ENCODE measurements at regions not wholly inside any gene's neighbourhood (a gene's known extent, or its start where the extent isn't known, plus 50 kb on each side); places are given as distances from the start of the nearest gene placed in this dataset.
"Not testable (repeated sequence)": the region's sequence is repeated elsewhere in the genome, so short reads cannot be mapped to it uniquely, and the experiment has no call there.

GRCh38 chr18:73168236-73168635 is 300.4 kb upstream of the NETO1 start:
- no peak for DNase-seq (ENCODE audit: extremely low read depth, low read depth, low spot score)

DNA sequence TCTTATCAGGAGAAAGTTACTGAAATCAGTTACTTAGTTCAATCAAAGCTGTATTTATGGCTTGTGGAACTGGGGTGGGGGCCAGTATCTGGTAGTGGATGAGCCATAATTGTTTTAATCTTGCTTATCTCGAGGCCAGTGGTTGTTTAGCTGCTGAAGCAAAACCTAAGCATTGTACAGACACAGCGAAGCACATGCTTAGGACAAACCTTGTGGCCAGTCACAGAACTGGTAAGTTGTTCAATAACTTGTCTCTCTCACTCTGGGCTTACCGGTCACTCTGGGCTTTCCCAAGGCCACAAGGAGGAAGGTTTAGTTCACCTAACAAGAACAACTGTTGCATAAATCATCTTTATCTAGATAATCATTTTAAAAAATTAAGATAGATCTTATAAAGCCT is 296.6 kb upstream of the NETO1 start:
- no peak for DNase-seq (ENCODE audit: extremely low read depth, low read depth, low spot score)

GRCh38 chr18:73163236-73163635 is 295.4 kb upstream of the NETO1 start:
- no peak for DNase-seq (ENCODE audit: extremely low read depth, low read depth, low spot score)

DNA sequence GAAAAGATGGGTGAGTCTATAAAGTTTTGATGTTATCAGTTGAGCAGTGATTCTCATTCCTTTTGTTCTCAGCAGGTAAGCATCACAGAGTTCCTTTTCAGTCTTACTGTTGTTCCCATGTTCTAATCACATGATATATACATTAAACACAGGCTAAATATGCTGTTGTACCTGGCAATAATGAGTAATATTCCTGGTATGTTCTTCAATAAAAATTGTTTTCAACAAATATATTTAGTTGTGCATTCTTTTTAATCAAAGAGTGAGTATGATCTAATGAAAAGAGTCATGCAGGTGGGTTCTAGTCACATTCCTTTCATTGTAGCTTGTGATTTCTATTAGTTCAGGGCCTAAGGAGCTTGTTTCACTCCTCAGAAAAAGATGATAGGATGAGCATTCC is 288.3 kb upstream of the NETO1 start:
- no peak for DNase-seq (ENCODE audit: extremely low read depth, low read depth, low spot score)

DNA sequence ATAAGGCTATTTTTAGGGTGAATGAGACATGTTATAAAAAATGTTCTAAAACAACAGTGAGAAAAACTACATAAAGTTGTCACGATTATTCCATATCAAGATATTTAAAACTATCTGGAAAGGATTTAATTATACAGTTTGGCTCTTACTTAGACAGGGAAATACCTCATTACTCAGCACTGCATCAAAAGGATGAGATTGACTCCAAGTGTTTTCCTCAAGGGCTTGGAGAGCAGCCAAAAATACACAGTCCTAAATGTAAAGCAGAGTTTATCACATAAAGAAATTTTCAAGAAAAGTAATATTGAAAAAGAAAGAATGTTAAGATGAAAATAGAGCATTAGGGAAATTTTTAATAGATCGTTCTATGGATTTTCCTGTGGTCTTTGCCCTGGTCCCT is 285.5 kb upstream of the NETO1 start:
- DNase-seq (ENCODE audit: extremely low read depth, low read depth, low spot score), result no peak

GRCh38 chr18:73151086-73151485 is 283.3 kb upstream of the NETO1 start:
- DNase-seq (ENCODE audit: extremely low read depth, low read depth, low spot score), result no peak

DNA sequence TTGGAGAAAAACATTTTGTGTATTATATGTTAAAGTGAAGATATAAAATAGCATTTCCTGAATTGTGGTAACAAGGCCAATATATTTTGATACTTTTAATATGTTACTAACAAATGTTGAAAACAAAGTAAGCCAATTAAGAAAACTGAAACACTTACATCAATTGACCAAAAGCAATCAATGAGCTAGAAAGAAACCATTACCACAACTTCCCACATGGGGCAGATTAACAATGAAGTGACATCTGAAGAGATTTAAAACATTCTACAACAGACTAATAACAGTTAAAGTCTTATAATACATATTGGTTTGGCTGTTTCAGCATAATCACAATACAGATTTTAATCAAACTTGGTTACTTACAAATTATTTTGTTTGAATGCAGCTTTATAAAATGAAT is 282.4 kb upstream of the NETO1 start:
- DNase-seq (ENCODE audit: extremely low read depth, low read depth, low spot score), result no peak

- no peak for DNase-seq (ENCODE audit: extremely low read depth, low read depth, low spot score)
Measured at GRCh38 chr18:73147590-73147989, 279.8 kb upstream of the NETO1 start.

DNA sequence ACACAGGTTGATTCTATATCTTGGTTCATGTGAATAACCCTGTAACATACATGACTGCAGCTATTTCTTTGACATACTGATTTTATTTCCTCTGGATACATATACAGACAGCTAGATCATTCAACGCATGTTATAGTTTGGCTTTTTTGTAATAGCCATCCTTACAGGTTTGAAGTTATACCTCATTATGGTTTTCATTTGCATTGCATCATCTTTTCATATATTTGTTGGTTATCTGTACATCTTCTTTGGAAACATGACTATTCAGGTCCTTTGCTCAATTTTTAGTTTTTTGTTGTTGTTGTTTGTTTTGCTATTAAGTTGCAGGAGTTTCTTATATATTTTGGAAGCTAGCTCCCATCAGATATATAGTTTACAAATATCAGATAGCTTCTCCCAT is 276.2 kb upstream of the NETO1 start:
- no peak for DNase-seq (ENCODE audit: extremely low read depth, low read depth, low spot score)

DNA sequence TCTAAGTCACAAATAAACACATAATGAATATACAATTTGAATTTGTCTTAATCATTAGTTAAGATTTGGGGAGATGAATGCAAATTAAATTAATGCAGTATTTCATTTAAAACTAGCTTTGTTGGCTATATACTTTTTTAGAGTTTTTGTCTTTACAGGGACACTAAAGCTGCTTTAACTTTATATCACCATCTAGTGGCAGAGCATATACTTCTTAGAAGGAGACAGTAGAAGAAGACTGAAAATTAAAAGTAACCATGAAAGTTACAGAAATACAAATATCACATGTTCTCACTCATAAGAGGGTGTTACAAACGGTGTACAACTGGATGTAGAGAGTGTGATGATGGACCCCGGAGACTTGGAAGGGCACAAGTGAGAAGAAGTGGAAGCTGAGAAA is 268.3 kb upstream of the NETO1 start:
- no peak for DNase-seq (ENCODE audit: extremely low read depth, low read depth, low spot score)

- no peak for DNase-seq (ENCODE audit: extremely low read depth, low read depth, low spot score)
Measured at GRCh38 chr18:73124175-73124574, 256.4 kb upstream of the NETO1 start.

DNA sequence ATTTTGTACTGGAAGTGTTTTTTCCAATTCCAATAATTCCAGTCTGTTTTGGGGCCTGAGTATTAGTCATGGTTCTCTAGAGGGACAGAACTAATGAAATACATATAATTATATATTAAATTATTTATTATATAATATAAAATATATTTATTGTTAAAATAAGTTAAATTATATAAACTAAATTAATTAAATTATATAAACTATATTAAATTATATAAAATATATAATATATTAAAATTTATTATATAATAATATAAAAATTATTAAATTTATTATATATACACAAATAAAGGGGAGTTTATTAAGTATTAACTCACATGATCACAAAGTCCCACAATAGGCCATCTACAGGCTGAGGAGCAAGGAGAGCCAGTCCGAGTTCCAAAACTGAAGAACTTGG is 253.4 kb upstream of the NETO1 start:
- no peak for DNase-seq (ENCODE audit: extremely low read depth, low read depth, low spot score)

- DNase-seq (ENCODE audit: extremely low read depth, low read depth, low spot score), result no peak
Measured at GRCh38 chr18:73120626-73121025, 252.8 kb upstream of the NETO1 start.

GRCh38 chr18:73119574-73119973 is 251.8 kb upstream of the NETO1 start:
- no peak for DNase-seq (ENCODE audit: extremely low read depth, low read depth, low spot score)

DNA sequence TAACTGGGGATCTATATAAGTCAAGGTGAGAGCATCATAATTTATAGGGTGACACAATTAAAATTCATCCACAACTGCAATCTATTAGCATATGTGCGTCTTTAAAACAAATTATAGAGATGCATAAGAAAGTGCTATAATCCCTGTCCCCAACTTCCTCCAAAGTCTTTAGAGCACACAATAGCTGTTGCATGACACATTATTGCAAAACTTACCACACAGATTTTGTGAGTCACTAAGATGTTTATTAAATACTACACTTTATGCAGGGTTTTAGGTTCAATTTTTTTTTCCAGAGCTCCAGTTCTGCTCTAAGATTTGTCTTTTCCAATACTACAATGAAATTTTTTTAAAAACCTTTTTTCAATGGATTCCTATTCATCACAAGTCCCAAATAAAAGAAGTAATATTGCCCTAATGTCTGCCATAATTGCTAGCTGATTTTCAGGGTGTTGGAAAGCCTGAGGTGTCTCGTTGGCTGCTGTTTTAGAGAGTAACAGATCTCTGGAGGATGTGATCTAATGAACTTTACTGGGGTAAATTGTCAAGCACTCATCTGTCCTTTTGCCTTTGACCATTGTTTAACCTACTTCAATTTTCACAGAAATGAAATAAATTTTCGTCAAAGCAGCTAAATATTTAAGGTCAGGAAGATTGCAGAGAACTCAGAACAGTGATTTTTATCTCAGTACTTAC is 250.5 kb upstream of the NETO1 start:
- no peak for DNase-seq (ENCODE audit: extremely low read depth, low read depth, low spot score)

DNA sequence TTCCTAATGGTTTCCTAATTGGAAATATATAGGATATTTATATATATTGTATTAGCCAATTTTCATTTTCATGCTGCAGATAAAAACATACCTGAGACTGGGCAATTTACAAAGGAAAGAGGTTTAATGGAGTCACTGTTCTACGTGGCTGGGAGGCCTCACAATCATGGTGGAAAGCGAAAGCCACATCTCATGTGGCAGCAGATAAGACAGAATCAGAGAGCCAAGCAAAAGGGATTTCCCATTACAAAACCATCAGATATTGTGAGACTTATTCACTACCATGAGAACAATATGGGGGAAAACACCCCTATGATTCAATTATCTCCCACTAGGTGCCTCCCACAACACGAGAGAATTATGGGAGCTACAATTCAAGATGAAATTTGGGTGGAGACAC is 242.5 kb upstream of the NETO1 start:
- no peak for DNase-seq (ENCODE audit: extremely low read depth, low read depth, low spot score)

DNA sequence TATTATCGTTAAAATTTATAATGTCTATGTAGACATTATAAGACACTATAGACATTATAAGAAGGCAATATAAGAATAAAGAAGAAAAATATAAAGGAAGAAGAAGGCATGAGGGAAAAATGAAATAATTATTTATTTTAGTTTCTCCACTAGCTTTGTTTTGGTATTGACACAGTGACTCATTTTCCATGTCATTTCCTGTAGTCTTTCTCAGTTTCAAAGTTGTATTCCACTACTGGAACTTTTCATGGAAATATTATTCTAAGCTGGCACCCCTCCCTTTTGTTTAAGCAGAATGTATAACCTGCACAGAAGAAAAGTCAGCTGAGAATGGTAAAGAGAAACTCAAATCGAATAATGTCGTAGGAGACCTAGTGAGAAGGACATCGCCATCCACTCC is 234.2 kb upstream of the NETO1 start:
- DNase-seq (ENCODE audit: extremely low read depth, low read depth, low spot score), result no peak

GRCh38 chr18:73101491-73101890 is 233.7 kb upstream of the NETO1 start:
- DNase-seq (ENCODE audit: extremely low read depth, low read depth, low spot score), result not testable (repeated sequence)

GRCh38 chr18:73099759-73100158 is 232.0 kb upstream of the NETO1 start:
- DNase-seq (ENCODE audit: extremely low read depth, low read depth, low spot score), result no peak

GRCh38 chr18:73093687-73094250 is 226.0 kb upstream of the NETO1 start:
- DNase-seq (ENCODE audit: extremely low read depth, low read depth, low spot score), result no peak

DNA sequence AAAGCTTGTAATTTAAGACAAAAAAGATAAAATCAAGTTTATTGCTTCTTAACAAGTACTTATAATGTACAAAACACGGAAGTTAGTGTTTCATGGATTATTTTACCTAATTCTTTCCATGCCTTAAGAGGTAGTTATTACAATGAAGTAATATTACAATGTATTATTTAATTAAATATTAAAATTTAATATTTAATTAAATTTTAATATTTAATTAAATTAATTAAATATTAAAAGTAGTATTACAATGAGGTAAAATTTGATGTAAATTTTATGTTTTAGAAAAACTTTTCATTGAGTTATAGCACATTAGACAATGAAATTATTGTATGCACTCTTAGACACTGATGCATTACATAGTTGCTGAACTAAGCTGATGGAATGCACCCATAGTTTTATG is 220.7 kb upstream of the NETO1 start:
- DNase-seq (ENCODE audit: extremely low read depth, low read depth, low spot score), result no peak

DNA sequence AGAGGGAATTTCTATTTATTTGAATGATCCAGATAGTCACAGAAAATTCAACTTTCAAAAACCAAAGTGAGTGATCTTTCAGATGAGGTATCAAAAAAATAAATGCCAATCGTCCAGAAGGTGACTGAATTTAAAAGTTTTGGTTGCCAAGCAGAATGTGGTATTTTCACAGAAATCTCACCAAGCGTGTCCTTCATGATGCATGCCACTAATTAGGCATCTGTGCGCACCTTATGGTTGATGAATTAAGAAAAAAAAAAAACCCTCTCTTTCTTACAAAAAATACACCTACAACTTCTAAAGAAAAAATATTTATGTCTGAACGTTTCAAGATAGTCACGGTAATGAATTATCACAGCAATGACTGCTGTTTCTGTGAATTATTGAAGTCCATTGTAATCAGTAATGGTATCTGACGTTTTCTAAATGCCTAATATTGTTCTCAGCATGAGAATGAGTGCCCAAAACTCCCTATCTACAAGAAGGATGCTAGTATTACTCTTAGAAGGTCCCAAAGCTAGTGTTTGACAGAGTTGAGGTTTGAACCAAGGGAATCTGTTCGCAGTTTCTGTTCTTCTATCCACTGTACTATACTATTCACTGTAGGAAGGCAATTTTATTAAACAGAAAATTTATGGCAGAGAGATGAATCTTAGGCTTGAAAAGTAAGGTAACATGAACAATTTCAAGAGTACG is 219.6 kb upstream of the NETO1 start:
- no peak for DNase-seq (ENCODE audit: extremely low read depth, low read depth, low spot score)
